IMR-90 (cell line): ENCODE measurements at regions not wholly inside any gene's neighbourhood (a gene's known extent, or its start where the extent isn't known, plus 50 kb on each side); places are given as distances from the start of the nearest gene placed in this dataset.

Experiments used
- ATAC-seq: fragments of 200-7000 bp; cut with Tn5 transposase; 2 replicates; pipeline ENCODE4 v1.9.1; 2020; ENCODE audit warnings: low read depth, mild to moderate bottlenecking, moderate library complexity
- BruUV-seq: library from RNA; stranded (reverse); fragments of 400-500 nt; replicated peaks from 2 replicates; lab custom pipeline; 2021; lab: Mats Ljungman, UMichigan
- CTCF ChIA-PET: fragments of 300-600 bp; formaldehyde crosslinking; extraction: SDS; loops from one replicate; lab custom pipeline; 2021; ENCODE audit warnings: antibody characterized with exemption; lab: Yijun Ruan, JAX
- POLR2A ChIA-PET: fragments of 300-600 bp; sonication (Branson Sonifier 250); formaldehyde crosslinking; loops from one replicate; lab custom pipeline; 2022; ENCODE audit warnings: antibody characterized with exemption; ENCODE audit not compliant: unreplicated experiment; lab: Charles Lee
- DNase-seq: peaks from one replicate; pipeline ENCODE4 v3.0.0; 2013
- H2AFZ ChIP-seq: replicated peaks from 2 replicates; pipeline ENCODE3; 2013; ENCODE audit warnings: low read length, mild to moderate bottlenecking; ENCODE audit not compliant: poor library complexity
- H2AK5ac ChIP-seq: 2 replicates; pipeline ENCODE4 v1.6.1; 2013; ENCODE audit warnings: low read depth, low read length, inconsistent platforms
- H2AK9ac ChIP-seq: replicated peaks from 2 replicates; pipeline ENCODE3; 2013; ENCODE audit warnings: mild to moderate bottlenecking, low read depth, low read length, moderate library complexity; ENCODE audit not compliant: poor library complexity
- H2BK120ac ChIP-seq: 2 replicates; pipeline ENCODE4 v1.6.1; 2013; ENCODE audit warnings: low read depth, low read length, inconsistent platforms
- H2BK15ac ChIP-seq: 3 replicates; pipeline ENCODE4 v1.6.1; 2013; ENCODE audit warnings: low read depth, low read length, inconsistent platforms
- H2BK20ac ChIP-seq: 2 replicates; pipeline ENCODE4 v1.6.1; 2013; ENCODE audit warnings: low read depth, mild to moderate bottlenecking, inconsistent platforms, low read length, moderate library complexity
- H2BK5ac ChIP-seq: 2 replicates; pipeline ENCODE4 v1.6.1; 2013; ENCODE audit warnings: mild to moderate bottlenecking, low read depth, low read length, inconsistent platforms; ENCODE audit not compliant: poor library complexity, severe bottlenecking
- H3K14ac ChIP-seq: replicated peaks from 2 replicates; pipeline ENCODE4 v1.6.1; 2013; ENCODE audit warnings: low read depth, low read length, inconsistent platforms
- H3K18ac ChIP-seq: 2 replicates; pipeline ENCODE4 v1.6.1; 2013; ENCODE audit warnings: low read depth, low read length, control low read depth
- H3K23ac ChIP-seq: 2 replicates; pipeline ENCODE4 v1.6.1; 2013; ENCODE audit warnings: low read depth, low read length, inconsistent platforms
- H3K27ac ChIP-seq: 2 replicates; pipeline ENCODE4 v1.5.1; 2013; ENCODE audit warnings: mild to moderate bottlenecking, control low read depth, low read length; ENCODE audit not compliant: insufficient read depth
- H3K27me3 ChIP-seq: 2 replicates; pipeline ENCODE4 v1.6.1; 2013; ENCODE audit warnings: low read length; ENCODE audit not compliant: control insufficient read depth, insufficient read depth
- H3K36me3 ChIP-seq: 2 replicates; pipeline ENCODE4 v1.6.1; 2013; ENCODE audit warnings: low read length, mixed read lengths; ENCODE audit not compliant: control insufficient read depth, insufficient read depth
- H3K4ac ChIP-seq: 2 replicates; pipeline ENCODE4 v1.6.1; 2013; ENCODE audit warnings: low read depth, low read length, inconsistent platforms
- H3K4me1 ChIP-seq: 2 replicates; pipeline ENCODE4 v1.6.1; 2013; ENCODE audit warnings: low read length, mixed read lengths; ENCODE audit not compliant: control insufficient read depth, insufficient read depth
- H3K4me2 ChIP-seq: 2 replicates; pipeline ENCODE4 v1.6.1; 2013; ENCODE audit warnings: low read depth, mild to moderate bottlenecking, control low read depth, low read length, moderate library complexity
- H3K4me3 ChIP-seq: 2 replicates; pipeline ENCODE4 v1.5.1; 2013; ENCODE audit warnings: low read depth, mild to moderate bottlenecking, control low read depth, low read length, moderate library complexity; ENCODE audit not compliant: insufficient read depth
- H3K56ac ChIP-seq: 2 replicates; pipeline ENCODE4 v1.6.1; 2013; ENCODE audit warnings: low read length, inconsistent platforms; ENCODE audit not compliant: insufficient read depth; ENCODE audit errors: extremely low read depth
- H3K79me1 ChIP-seq, 2 experiments: 2 replicates each; pipeline ENCODE4 v1.6.1; 2013; ENCODE audit warnings: low read length in 2 of 2, inconsistent platforms in 1 of 2, low read depth in 1 of 2
- H3K9ac ChIP-seq: 2 replicates; pipeline ENCODE4 v1.6.1; 2013; ENCODE audit warnings: low read depth, low read length, control low read depth
- H3K9me1 ChIP-seq: 2 replicates; pipeline ENCODE4 v1.6.1; 2013; ENCODE audit warnings: low read length, inconsistent platforms; ENCODE audit not compliant: insufficient read depth
- H3K9me3 ChIP-seq: 2 replicates; pipeline ENCODE4 v1.6.1; 2013; ENCODE audit warnings: low read length; ENCODE audit not compliant: control insufficient read depth, insufficient read depth
- H4K20me1 ChIP-seq: 2 replicates; pipeline ENCODE4 v1.6.1; 2013; ENCODE audit warnings: low read length, inconsistent platforms; ENCODE audit not compliant: insufficient read depth
- H4K5ac ChIP-seq: 2 replicates; pipeline ENCODE4 v1.6.1; 2013; ENCODE audit warnings: mild to moderate bottlenecking, low read depth, low read length, control low read depth
- H4K8ac ChIP-seq, 2 experiments: 2 replicates each; pipeline ENCODE4 v1.6.1; 2013; ENCODE audit warnings: low read depth in 2 of 2, low read length in 2 of 2, control low read depth in 1 of 2, inconsistent platforms in 1 of 2
- H4K91ac ChIP-seq: 2 replicates; pipeline ENCODE4 v1.6.1; 2013; ENCODE audit warnings: low read depth, low read length, inconsistent platforms; ENCODE audit not compliant: insufficient read depth
- BHLHE40 ChIP-seq: fragments of 150-350 bp; IDR thresholded peaks from 2 replicates; pipeline ENCODE4 v1.6.1; 2016; ENCODE audit warnings: mild to moderate bottlenecking, low read depth, low read length
- CEBPB ChIP-seq: IDR thresholded peaks from 2 replicates; pipeline ENCODE4 v1.6.1; 2012; ENCODE audit warnings: low read depth, low read length, improper control_type of control experiment
- CHD1 ChIP-seq: IDR thresholded peaks from 2 replicates; pipeline ENCODE4 v1.6.1; 2012; ENCODE audit warnings: low read depth, low read length, improper control_type of control experiment
- CTCF ChIP-seq: conservative IDR thresholded peaks from 2 replicates; pipeline ENCODE4 v1.5.1; 2012; ENCODE audit warnings: mild to moderate bottlenecking, low read depth, low read length, improper control_type of control experiment
- ELK1 ChIP-seq: fragments of 150-350 bp; IDR thresholded peaks from 2 replicates; pipeline ENCODE4 v1.6.1; 2016; ENCODE audit warnings: low read depth, mild to moderate bottlenecking, low read length, moderate library complexity, borderline replicate concordance
- FOS ChIP-seq: fragments of 150-350 bp; IDR thresholded peaks from 2 replicates; pipeline ENCODE4 v1.6.1; 2016; ENCODE audit warnings: low read depth, low read length
- MAFK ChIP-seq: IDR thresholded peaks from 2 replicates; pipeline ENCODE4 v1.6.1; 2012; ENCODE audit warnings: low read depth, low read length, improper control_type of control experiment
- MAZ ChIP-seq: IDR thresholded peaks from 2 replicates; pipeline ENCODE4 v1.6.1; 2012; ENCODE audit warnings: low read depth, mild to moderate bottlenecking, low read length, improper control_type of control experiment, moderate library complexity, borderline replicate concordance
- MXI1 ChIP-seq: IDR thresholded peaks from 2 replicates; pipeline ENCODE4 v1.6.1; 2012; ENCODE audit warnings: low read depth, mild to moderate bottlenecking, low read length, moderate library complexity, borderline replicate concordance
- NFE2L2 ChIP-seq: fragments of 150-350 bp; IDR thresholded peaks from 2 replicates; pipeline ENCODE4 v1.6.1; 2016; ENCODE audit warnings: low read depth, mild to moderate bottlenecking, low read length
- POLR2A ChIP-seq: IDR thresholded peaks from 2 replicates; pipeline ENCODE4 v1.6.1; 2012; ENCODE audit warnings: mild to moderate bottlenecking, low read depth, low read length
- RCOR1 ChIP-seq: IDR thresholded peaks from 2 replicates; pipeline ENCODE4 v1.6.1; 2012; ENCODE audit warnings: mild to moderate bottlenecking, low read length, improper control_type of control experiment; ENCODE audit not compliant: insufficient replicate concordance
- RFX5 ChIP-seq: IDR thresholded peaks from 2 replicates; pipeline ENCODE4 v1.8.0; 2012; ENCODE audit warnings: low read depth, mild to moderate bottlenecking, low read length, moderate library complexity
- SMC3 ChIP-seq: fragments of 150-350 bp; IDR thresholded peaks from 2 replicates; pipeline ENCODE4 v1.6.1; 2016; ENCODE audit warnings: low read depth, mild to moderate bottlenecking, antibody characterized with exemption, low read length, moderate library complexity
- USF2 ChIP-seq: fragments of 150-350 bp; IDR thresholded peaks from 2 replicates; pipeline ENCODE4 v1.6.1; 2017; ENCODE audit warnings: mild to moderate bottlenecking, antibody characterized with exemption, low read length, low read depth
- WGBS, 2 experiments: methylation state at CpG; one replicate each; pipeline versions ENCODE4 v1.1.5 to v1.1.7; 2013; ENCODE audit warnings: missing lambda C conversion rate in 2 of 2; ENCODE audit not compliant: insufficient read length in 1 of 2; ENCODE audit errors: extremely low coverage in 2 of 2; 5-methylcytosine and 5-hydroxymethylcytosine counted together
- dilution Hi-C: fragments of 300-500 bp; cut with HindIII; formaldehyde crosslinking; loops from one replicate; pipeline ENCODE4 v1.14.3; 2018; ENCODE audit warnings: low sequenced_read_pairs; ENCODE audit not compliant: unreplicated experiment
- in situ Hi-C: fragments of 300-500 bp; cut with MboI; formaldehyde crosslinking; loops from 3 replicates; pipeline ENCODE4 v1.14.3; 2019; ENCODE audit warnings: low sequenced_read_pairs, inconsistent platforms, mixed read lengths
- intact Hi-C: fragments of 100-400 bp; cut with micrococcal nuclease; formaldehyde crosslinking; loops from 2 replicates; pipeline ENCODE4 v1.10.0; 2022

GRCh38 chr2:172244419-172245130, 141.9 kb upstream of the DLX2 start:
- H4K20me1 ChIP-seq = no peaks in the 10 kb centered on the region
- no peak overlapping the region for H3K56ac ChIP-seq
- H2BK5ac ChIP-seq = no peak overlapping the region
- dilution Hi-C loops (no loop called here), in situ Hi-C loops (no loop called here), intact Hi-C loops (no loop called here)
- H3K36me3 ChIP-seq = no peaks in the 10 kb centered on the region
- H3K18ac ChIP-seq = no peak overlapping the region
- H3K79me1 ChIP-seq = no peaks in the 10 kb centered on the region
- H4K5ac ChIP-seq = no peak overlapping the region
- no peak for ATAC-seq
- no peak overlapping the region for H2BK15ac ChIP-seq
- ChIA-PET POLR2A (no interaction called here), CTCF (no interaction called here)
- no CpG with 5 or more reads among the region's 3 CpGs for WGBS, 2 experiments
- TF ChIP-seq SMC3 (no peak), USF2 (no peak), NFE2L2 (no peak), POLR2A (no peak), ELK1 (no peak), MXI1 (no peak), FOS (no peak), MAFK (no peak), MAZ (no peak), BHLHE40 (no peak), CHD1 (no peak), RFX5 (no peak), RCOR1 (no peak), CTCF (no peak), CEBPB (no peak)
- H3K4me2 ChIP-seq = no peak overlapping the region
- H3K9me3 ChIP-seq = no peaks in the 10 kb centered on the region; the same call in 1 of the 2 replicates
- no peak overlapping the region for H2BK20ac ChIP-seq
- H2AK5ac ChIP-seq = no peak overlapping the region
- no peak overlapping the region for H3K4ac ChIP-seq
- H4K91ac ChIP-seq = no peak overlapping the region
- H2AK9ac ChIP-seq = no peak overlapping the region
- BruUV-seq = no TSS peak
- no peak overlapping the region for H3K27ac ChIP-seq
- H3K4me3 ChIP-seq = no peak overlapping the region
- peak; percentile 57 for DNase-seq
- no peak overlapping the region for H3K14ac ChIP-seq
- no peak overlapping the region for H2AFZ ChIP-seq
- H3K23ac ChIP-seq = no peak overlapping the region
- H2BK120ac ChIP-seq = no peak overlapping the region
- no peak overlapping the region for H4K8ac ChIP-seq
- peaks cover 5% of the 10 kb centered on the region for H3K4me1 ChIP-seq
- H3K9me1 ChIP-seq = peaks cover 9% of the 10 kb centered on the region
- H3K27me3 ChIP-seq = no peaks in the 10 kb centered on the region
- H3K9ac ChIP-seq = no peak overlapping the region
